CD4-positive, alpha-beta T cell treated with Interleukin-6 for 4 hours (primary cell): ENCODE measurements at regions not wholly inside any gene's neighbourhood (a gene's known extent, or its start where the extent isn't known, plus 50 kb on each side); places are given as distances from the start of the nearest gene placed in this dataset.

ENCODE experiments used
- DNase-seq: peaks from one replicate; pipeline ENCODE4 v3.0.0-alpha.2; 2020; ENCODE audit warnings: mixed read lengths

GRCh38 chr3:43206632-43207031 lies 79.7 kb upstream of the SNRK start:
- DNase-seq: no peak

- no peak for DNase-seq
Observed at GRCh38 chr3:43206105-43206504, 80.2 kb upstream of the SNRK start.

GRCh38 chr3:43203022-43203421 lies 83.3 kb upstream of the SNRK start:
- no peak for DNase-seq

- no peak for DNase-seq
Observed at GRCh38 chr3:43201581-43201980, 84.8 kb upstream of the SNRK start.

DNA sequence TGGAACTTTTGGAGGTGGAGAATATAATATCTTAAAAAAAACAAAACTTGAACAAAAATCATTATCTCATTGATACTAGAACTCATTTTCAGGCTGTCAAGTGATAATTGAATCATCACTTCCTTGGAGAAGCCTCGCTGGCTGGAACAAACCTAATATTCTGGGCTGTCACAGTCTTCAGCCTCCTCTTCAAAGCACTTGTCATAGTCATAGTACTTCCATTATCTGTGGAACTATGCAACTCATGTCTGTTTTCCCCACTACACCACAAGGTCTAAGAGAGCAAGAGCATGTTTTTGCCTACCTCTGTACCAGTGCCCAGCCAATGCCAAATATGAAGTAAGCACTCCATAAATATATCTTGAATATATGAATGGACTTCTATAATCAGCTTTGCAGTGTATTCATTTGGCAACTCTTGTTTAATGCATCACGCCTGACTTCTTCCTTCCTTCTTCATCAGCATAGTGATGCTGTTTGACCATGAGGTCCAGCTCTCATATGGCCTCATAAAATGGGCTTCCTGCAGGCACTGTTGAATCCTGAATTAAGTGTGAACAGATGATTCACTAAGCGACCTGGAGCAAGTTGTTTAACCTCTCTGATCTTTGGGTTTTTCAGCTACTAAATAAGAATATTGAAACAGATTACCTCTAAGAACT lies 86.6 kb upstream of the SNRK start:
- DNase-seq: no peak

DNA sequence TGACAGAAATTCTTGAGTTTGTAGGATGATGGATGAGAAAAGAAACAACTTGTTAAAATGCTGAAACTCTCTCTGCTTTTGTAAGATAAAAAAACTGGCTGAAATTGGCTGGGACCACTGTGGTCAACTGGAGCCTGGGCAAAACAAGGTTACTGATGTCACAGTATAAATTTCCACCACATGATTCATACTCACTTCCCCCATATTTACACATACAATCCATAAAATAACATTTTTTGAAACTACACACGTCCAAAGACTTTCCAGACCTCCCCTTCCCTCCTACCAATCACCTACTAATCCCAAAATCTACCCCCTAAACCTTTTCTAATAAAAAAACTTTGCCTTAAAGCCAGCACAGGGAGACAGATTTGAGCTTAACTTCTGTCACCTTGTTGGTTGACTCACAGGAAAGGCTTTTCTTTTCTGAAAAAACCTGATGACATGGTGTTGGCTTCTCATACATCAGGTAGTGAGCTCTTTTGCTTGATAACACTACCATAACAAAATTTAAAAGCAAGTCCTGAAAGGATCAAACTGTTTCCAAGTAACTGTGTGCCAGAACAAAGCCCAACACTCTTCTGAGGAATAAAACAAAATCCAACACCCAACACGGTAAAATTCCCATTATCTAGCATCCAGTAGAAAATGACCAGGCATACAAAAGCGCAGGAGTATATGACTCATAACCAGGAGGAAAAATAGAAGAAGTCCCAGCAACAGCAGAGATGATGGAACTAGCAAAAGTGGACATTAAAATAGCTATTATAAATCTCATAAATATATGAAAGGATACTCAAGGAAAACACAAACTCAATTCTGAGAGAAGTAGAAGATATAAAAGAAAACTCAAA lies 87.3 kb upstream of the SNRK start:
- DNase-seq: no peak

DNA sequence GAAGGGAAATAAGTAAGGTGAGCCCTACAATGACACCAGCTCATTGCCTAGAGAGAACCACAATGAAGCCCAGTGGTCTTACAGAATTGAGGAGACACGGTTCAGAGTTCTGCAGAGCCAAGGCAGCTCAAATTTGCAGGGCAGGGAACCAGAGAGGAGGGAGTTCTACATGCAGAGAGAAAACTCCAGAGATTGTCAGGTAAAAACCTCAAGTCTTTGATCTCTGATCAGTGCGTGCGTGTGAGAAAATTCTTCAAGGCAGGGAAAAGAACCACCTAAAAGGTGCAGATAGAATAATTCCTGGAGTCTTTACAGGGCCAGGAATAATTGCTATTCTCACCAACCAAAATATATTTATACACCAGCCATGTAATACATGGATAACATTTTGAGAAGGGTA lies 88.0 kb upstream of the SNRK start:
- DNase-seq: no peak

- DNase-seq: no peak
Observed at GRCh38 chr3:43197181-43197580, 89.2 kb upstream of the SNRK start.

GRCh38 chr3:43196721-43197120 lies 89.6 kb upstream of the SNRK start:
- DNase-seq: no peak

DNA sequence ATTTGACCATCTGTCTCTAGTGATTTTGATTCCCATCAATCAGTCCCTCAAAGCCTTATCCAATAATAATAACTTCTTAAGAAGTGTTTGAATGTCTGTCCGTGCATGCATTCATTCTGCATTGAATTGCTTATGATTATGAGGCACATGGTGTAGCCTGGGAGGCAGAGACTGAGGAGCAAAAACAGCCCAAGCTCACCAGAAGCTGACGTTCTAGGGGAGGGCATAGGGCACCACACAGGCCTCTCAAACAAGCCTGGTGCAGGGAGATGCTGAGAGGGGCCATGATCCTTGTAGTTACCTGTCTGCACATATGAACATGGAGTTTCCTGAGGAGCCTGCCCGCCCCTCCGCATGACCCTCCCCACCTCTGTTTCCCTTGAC lies 89.2 kb upstream of the POMGNT2 start:
- no peak for DNase-seq

DNA sequence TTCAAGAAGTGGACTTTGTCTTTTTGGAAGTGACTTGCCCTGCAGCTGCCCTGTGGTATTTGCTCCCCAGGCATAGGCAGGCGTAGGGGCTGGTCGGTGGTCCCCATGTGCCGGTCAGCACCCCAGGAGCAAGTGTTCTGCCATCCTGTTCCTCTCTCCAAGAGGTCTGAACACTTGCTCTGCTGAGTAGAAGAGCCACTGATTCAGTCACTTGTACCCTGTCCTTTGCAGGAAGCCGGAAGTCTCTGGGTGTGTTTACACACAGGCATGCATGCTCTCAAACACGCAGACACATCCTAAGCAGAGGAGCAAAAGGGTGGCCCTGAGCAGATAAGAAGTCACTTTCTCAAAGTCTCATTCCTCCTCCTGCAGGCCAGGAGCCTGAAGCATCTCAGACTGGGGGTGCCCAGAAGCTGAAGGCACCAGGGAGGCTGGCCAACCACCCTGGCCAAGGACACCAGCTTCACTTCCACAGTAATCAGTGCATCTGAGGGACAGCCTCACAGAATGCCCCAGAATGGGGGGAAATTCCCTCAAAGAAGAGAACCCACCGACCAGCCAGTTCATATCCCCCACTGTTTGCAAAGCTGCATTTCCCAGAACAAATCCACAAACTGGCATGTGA lies 88.7 kb upstream of the POMGNT2 start:
- DNase-seq: peak; percentile 77

DNA sequence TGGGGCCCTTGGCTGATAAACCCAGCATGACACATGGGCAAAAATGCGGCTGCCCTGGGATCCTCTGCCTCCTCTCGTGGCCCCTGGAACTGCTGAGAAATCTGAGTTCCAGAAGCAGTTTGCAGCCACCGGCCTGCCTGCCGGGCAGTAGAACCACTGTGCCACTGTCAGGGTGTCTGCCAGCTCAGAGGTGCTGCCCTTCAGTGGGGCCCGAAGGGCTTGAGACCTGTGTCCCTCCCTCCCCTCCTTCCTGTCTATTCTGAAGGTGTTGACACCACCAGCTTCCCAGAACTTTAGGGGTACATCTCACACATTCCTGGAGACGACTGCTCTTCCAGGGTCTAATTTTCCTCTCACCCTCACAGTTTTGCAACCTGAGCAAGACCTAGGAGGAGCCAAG lies 88.2 kb upstream of the POMGNT2 start:
- no peak for DNase-seq

GRCh38 chr3:43192028-43192427 lies 86.1 kb upstream of the POMGNT2 start:
- no peak for DNase-seq

- DNase-seq: no peak
Observed at GRCh38 chr3:43191116-43191515, 85.2 kb upstream of the POMGNT2 start.

DNA sequence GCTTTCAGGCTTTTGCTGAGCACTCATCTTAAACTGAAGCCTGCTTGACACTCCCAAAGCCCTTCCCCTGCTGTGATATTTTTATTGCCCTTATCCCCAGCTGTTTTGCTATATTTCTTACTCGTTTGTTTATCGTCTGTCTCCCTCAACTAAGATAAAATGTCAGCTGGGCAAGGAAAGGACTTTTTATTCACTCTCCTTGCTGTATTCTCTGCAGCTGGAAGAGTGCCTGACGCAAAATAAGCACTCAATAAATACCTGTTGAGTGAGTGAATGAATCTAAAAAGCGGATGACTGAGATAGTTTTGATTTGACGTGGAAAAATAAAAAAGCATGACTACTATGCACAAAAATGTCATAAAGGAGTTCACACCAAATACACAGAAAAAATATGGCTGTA lies 84.8 kb upstream of the POMGNT2 start:
- DNase-seq: no peak

GRCh38 chr3:43187836-43188479 lies 82.1 kb upstream of the POMGNT2 start:
- DNase-seq: no peak

- no peak for DNase-seq
Observed at GRCh38 chr3:43185983-43186314, 80.1 kb upstream of the POMGNT2 start.

DNA sequence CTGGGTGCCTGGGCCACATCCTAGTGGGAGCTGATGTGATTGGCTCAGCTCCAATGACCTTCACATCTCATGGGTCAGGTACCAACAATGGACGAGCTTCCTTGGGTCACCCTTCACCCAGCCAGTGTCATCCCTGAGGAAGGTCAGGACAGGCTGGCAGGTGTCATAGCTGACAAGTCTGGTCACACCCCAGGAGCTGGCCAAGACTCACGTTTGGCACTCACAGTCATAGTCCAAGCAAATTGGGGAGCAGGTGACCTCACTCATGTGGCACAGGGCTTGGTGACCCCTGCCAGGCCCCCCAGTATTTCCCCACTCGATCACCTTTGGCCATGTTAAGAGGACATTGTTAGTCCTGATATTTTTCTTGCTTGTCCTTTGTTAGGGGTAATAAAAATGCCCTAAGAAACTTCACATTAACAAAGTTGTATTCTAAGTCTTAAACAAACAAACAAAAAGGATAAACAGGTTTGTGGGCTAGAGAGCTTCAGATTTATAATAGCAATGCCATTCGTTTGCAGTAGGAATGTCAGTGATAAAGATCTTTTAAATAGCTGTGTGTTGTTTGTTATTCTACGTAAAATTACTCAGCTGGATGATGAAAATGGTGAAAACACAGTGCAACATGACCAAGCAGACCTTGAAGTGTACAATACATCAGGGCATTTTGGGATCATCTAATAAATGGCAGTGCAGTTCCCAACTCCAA lies 79.5 kb upstream of the POMGNT2 start:
- no peak for DNase-seq

- no peak for DNase-seq
Observed at GRCh38 chr3:43183456-43183855, 77.6 kb upstream of the POMGNT2 start.

GRCh38 chr3:43181202-43181821 lies 75.4 kb upstream of the POMGNT2 start:
- peak; percentile 70 for DNase-seq

GRCh38 chr3:43180694-43181093 lies 74.8 kb upstream of the POMGNT2 start:
- no peak for DNase-seq

DNA sequence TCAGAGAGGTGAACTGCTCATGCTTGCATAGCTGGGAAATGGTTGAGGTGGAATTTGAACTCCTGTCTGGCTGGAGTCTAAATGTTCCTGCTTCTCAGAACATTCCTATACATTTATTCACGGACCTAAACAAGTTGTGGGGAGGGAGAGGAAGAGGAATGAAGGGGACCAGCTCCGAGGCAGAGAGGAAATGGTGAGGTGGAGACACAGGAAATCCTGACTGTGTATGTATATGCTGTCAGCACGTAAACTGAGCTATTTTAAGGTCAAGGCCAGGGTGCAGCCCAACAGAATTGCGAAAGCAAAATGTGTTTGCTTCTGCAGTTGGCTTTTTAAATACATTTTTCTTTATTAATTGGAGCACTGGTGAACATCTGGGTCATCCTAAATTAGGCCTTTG lies 74.1 kb upstream of the POMGNT2 start:
- DNase-seq: peak; percentile 62
